ENCODE measurements at regions not wholly inside any gene's neighbourhood (a gene's known extent, or its start where the extent isn't known, plus 50 kb on each side); places are given as distances from the start of the nearest gene placed in this dataset.
"Not testable (repeated sequence)": the region's sequence is repeated elsewhere in the genome, so short reads cannot be mapped to it uniquely, and the experiment has no call there.

DNA sequence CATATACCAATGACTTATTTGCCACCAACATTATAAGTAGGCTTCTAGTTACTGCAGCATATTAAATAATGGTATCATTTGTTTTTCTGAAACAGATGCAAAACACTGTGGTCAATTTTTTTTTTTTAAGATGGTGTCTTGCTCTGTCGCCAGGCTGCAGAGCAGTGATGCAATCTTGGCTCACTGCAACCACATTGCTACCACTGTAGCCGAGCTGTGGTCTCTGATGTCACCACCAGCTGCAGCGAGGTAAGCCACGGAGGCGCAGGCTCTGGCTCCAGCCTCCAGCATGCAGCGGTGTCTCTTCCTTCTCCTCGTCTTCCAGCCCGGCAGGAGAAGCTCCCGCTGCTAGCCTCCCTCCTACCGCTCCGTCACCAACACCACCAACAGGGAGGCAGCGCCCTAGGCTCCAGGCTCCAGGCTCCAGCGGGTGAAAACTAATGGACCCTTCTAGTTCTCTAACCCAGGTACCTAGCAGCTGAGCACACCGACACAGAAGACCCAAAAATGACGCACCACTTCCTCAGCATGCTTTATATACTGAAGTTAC, 840.8 kb downstream of the SPATA31A1 start:
- TF ChIP-seq, protein P1, sequence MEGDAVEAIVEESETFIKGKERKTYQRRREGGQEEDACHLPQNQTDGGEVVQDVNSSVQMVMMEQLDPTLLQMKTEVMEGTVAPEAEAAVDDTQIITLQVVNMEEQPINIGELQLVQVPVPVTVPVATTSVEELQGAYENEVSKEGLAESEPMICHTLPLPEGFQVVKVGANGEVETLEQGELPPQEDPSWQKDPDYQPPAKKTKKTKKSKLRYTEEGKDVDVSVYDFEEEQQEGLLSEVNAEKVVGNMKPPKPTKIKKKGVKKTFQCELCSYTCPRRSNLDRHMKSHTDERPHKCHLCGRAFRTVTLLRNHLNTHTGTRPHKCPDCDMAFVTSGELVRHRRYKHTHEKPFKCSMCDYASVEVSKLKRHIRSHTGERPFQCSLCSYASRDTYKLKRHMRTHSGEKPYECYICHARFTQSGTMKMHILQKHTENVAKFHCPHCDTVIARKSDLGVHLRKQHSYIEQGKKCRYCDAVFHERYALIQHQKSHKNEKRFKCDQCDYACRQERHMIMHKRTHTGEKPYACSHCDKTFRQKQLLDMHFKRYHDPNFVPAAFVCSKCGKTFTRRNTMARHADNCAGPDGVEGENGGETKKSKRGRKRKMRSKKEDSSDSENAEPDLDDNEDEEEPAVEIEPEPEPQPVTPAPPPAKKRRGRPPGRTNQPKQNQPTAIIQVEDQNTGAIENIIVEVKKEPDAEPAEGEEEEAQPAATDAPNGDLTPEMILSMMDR (IDR thresholded peaks at IDR 0.05) = not testable (repeated sequence)
- TF ChIP-seq EZH2 (IDR thresholded peaks at IDR 0.05) = not testable (repeated sequence)

Data from neural progenitor cell (in vitro differentiated cells).